ENCODE measurements at regions not wholly inside any gene's neighbourhood (a gene's known extent, or its start where the extent isn't known, plus 50 kb on each side); places are given as distances from the start of the nearest gene placed in this dataset.
"Not testable (repeated sequence)": the region's sequence is repeated elsewhere in the genome, so short reads cannot be mapped to it uniquely, and the experiment has no call there.

DNA sequence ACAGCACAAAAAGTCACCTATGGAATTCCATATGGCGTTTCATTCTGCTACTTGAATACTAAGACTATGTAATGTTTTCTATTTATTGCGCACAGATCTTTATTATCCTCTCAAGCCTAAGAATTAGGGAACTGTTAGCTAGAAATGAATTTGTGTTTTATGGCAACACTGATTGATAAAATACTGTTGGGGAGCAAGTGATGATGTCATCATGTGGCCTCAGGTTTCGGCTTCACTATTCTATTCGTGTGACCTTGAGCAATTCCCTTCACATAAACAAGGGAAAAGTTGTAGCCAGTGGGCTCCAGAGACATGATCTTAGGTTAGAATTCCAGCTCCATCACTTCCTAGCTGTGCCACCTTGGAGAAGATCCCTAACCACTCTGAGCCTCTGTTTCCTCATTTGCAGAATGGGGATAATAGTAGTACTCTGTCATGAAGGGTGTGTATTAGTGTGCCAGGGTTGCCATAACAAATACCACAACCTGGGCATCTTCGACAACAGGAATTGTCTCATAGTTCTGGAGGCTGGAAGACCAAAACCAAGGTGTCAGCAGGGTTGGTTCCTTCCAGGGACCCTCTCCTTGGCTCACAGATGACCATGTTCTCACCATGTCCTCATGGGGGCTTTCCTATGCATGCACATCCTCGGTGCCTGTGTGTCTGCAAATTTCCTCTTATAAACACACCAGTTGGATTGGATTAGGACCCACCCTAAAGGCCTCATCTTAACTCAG lies 371.2 kb downstream of the RRAGC start:
- TF ChIP-seq, protein P1, sequence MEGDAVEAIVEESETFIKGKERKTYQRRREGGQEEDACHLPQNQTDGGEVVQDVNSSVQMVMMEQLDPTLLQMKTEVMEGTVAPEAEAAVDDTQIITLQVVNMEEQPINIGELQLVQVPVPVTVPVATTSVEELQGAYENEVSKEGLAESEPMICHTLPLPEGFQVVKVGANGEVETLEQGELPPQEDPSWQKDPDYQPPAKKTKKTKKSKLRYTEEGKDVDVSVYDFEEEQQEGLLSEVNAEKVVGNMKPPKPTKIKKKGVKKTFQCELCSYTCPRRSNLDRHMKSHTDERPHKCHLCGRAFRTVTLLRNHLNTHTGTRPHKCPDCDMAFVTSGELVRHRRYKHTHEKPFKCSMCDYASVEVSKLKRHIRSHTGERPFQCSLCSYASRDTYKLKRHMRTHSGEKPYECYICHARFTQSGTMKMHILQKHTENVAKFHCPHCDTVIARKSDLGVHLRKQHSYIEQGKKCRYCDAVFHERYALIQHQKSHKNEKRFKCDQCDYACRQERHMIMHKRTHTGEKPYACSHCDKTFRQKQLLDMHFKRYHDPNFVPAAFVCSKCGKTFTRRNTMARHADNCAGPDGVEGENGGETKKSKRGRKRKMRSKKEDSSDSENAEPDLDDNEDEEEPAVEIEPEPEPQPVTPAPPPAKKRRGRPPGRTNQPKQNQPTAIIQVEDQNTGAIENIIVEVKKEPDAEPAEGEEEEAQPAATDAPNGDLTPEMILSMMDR (IDR thresholded peaks at IDR 0.05; ENCODE audit: insufficient read depth, missing control alignments): no peak
- no peak for FAIRE-seq
- DNase-seq (ENCODE audit: insufficient read length, low spot score): no peak

DNA sequence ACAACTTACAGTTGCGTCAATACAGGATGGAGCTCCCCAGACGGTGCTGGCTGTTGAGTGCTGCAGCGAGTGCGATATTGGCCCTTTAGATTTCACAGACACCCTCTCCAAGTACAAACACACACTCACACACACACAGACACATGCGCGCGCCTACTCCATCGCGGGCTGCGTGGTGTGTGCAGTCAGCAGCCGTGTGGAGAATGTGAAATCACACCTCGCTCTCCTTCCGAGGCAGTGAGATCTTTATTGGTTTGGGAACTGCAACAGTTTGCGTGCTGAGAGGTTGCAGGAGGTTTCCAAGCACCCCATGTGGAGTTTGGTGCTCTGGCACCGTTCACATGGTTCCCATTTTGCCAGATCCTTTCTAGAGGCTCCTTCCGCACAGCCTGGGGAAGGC lies 372.2 kb downstream of the RRAGC start:
- DNase-seq (ENCODE audit: insufficient read length, low spot score): no peak
- no peak for FAIRE-seq
- TF ChIP-seq, protein P1 (IDR thresholded peaks at IDR 0.05; ENCODE audit: insufficient read depth, missing control alignments): no peak

DNA sequence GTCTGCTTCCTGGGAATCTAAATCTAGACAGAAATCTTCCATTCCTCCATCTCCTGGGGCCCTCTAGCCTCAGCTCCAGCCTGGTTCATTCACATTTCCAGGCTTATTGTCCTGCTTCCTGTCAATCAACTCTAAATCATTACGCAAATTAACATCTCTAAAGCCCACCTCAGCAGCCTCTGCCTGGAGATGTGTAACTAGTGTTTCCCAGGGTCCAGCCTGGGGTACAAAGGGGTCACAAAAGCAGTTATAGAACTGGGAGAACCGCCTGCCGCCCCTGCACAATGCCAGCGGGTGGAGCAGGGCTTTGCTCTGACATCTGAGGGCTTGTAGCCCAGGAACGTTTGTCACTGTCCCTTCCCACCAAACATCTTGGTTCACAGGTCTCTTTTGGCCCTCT lies 373.5 kb downstream of the RRAGC start:
- TF ChIP-seq, protein P1 (IDR thresholded peaks at IDR 0.05; ENCODE audit: insufficient read depth, missing control alignments): no peak
- no peak for FAIRE-seq
- DNase-seq (ENCODE audit: insufficient read length, low spot score): no peak

DNA sequence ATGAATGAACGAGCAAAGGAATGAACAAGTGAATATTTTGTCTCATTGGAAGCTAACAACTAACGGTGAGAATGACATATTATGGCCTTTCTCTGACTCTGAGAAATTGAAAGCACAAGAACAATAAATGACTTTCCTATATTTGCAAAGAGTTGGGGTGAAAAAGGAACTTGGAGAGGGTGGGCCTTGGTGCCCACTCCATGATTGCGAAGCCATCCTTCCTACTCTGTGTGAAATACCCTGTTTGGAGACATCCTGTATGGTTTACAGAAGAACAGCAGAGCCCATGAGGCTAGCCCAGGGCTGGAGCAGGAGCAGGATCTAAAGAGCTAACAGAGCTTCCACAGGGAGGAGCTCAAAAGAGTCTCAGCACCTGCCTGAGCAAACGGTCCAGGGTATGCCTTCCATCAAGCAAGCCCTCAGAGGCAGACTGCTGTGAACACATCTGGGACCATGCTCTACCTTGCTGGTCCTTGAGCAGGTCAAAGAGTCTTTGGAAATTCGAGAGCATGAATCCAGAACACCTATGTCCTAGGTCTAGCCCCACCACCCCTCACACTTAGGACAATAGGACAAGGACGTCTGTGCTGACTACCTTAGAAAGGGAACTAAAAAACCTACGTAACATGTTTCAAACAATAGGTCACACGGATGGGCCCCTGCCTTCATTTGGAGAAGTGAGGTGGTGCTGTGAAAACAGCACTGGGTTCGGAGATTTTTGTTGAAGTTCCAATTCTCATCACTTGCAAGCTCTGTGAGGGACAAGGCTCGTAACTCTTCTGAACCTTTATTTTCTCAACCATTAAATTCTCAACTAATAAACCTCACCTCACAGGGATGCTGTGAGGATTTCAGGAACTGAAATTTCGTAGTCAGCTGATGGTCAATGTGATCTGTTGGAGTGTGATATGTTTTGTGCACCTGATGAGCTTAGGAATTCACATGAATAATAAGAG lies 377.4 kb downstream of the RRAGC start:
- TF ChIP-seq, protein P1 (IDR thresholded peaks at IDR 0.05; ENCODE audit: insufficient read depth, missing control alignments): no peak
- DNase-seq (ENCODE audit: insufficient read length, low spot score) (no peak), FAIRE-seq (no peak)

DNA sequence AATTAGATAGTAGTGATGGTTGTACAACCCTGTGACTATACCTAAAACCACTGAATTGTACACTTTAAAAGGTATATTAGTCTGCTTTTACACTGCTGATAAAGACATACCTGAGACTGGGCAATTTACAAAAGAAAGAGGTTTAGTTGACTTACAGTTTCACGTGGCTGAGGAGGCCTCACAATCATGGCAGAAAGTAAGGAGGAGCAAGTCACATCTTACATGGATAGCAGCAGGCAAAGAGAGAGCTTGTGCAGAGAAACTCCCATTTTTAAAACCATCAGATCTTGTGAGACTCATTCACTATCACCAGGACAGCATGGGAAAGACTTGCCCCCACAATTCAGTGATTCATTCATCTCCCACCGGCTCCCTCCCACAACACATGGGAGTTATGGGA lies 379.9 kb downstream of the RRAGC start:
- DNase-seq (ENCODE audit: insufficient read length, low spot score); FAIRE-seq: not testable (repeated sequence)

DNA sequence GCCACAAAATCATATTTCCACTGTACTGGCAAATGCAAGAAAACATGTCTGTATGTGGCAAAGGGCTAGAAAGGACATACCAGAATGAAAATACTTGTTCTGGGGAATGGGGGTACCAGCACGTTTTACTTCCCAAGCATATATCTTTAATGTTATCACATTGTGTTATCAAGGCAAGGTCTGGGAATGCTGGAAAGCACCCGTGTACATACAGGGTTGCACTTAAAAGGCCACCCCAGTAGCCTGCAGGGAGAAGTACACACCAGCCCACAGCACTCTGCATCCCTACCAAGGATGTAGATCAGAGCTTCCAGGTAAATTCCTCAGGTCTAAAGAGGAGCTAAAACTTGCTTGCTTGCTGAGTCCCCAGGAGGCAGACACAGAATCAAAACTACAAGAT lies 381.8 kb downstream of the RRAGC start:
- TF ChIP-seq, protein P1 (IDR thresholded peaks at IDR 0.05; ENCODE audit: insufficient read depth, missing control alignments): no peak
- FAIRE-seq: no peak
- no peak for DNase-seq (ENCODE audit: insufficient read length, low spot score)

DNA sequence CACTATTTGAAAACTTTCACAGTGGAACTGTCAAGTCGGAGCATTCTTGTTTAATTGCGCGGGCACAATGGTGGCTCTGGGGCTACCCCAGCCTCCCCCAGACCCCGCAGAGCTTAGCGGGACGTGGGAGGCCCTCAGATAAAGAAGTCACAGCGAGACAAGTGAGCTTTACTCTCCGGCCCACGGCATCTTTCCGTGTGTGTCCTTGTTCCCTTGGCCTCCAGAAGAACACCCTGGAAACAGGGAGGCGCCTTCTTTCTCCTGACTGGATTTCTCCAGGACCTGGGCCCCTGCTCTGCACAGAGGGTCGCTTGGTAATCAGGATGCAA lies 382.8 kb downstream of the RRAGC start:
- TF ChIP-seq, protein P1 (IDR thresholded peaks at IDR 0.05; ENCODE audit: insufficient read depth, missing control alignments): no peak
- DNase-seq (ENCODE audit: insufficient read length, low spot score) (no peak), FAIRE-seq (no peak)

Data from D721Med (cell line).